NCI-H2171 treated with DMSO at 0.1 percent for 48 hours (cell line): ENCODE measurements at regions not wholly inside any gene's neighbourhood (a gene's known extent, or its start where the extent isn't known, plus 50 kb on each side); places are given as distances from the start of the nearest gene placed in this dataset.
"Not testable (repeated sequence)": the region's sequence is repeated elsewhere in the genome, so short reads cannot be mapped to it uniquely, and the experiment has no call there.

Source experiments
- DNase-seq: peaks from one replicate; lab custom pipeline; 2025; lab: John Stamatoyannopoulos, UW

DNA sequence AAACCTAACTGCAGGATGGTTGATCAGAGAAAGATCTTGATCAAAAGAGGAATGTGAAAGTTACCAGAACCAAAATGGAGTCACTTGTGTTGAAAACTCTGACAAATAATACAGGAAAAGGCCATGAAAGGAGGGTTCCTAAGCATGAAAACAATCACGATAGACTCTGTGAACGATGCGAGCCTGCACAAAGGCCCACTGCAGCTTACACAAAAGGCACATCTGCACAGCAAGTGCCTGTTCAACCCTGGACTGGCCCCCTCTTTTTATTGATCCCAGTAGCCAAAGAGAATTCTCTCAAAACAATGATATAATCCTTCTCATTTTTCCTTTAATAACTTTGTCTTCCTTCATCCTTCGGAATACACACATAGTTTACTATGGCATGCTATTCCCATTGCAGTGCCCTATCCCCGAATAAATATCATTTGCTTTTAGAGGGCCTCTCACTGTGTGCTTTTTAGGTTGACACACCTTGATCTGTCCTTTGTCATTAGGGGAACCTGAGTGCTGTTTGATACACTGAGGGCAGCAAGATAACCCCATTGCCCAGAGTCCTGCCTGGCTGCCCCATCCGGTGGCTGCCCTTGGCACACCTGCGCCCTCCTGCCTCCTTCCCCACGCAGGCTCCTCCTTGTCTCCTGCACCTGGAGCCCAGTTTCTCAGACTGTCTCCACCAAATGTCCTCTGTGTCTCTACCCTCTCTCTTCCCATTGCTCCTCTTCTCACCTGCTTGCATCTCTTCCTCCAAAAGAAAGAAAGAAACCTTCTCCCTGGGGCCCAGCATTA lies 98.3 kb upstream of the FRMD1 start:
- DNase-seq: no peak

DNA sequence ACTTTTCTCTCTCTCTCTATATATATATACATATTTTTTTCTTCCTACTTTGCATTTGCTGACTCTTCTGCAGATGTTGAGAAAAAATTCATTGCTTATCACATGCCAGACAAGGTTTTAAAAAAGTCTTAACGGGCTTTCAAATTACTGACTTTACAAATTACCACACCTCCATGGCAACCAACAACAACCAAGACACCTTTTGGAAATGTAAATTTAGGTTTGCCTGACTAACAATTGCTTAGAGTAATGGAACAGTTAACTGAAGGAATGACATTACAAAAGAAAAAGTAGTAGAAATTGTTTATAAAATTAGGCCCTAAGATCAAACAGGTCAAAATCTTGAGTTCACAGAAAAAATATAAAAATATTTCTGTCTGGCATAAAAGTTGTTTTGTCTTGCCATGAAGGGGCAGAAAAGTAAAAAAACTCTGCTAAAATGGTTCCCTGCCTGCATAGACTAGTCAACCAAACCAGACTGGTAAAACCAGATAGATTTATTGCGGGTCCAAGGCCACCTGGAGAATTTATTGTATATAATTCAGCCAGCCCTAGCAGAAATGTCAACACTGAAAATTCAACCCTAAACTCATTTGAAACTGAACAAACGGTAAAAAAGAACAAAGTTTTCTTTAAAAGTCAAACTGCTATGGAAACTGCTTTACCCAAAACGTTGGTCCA lies 92.8 kb upstream of the FRMD1 start:
- DNase-seq: no peak

DNA sequence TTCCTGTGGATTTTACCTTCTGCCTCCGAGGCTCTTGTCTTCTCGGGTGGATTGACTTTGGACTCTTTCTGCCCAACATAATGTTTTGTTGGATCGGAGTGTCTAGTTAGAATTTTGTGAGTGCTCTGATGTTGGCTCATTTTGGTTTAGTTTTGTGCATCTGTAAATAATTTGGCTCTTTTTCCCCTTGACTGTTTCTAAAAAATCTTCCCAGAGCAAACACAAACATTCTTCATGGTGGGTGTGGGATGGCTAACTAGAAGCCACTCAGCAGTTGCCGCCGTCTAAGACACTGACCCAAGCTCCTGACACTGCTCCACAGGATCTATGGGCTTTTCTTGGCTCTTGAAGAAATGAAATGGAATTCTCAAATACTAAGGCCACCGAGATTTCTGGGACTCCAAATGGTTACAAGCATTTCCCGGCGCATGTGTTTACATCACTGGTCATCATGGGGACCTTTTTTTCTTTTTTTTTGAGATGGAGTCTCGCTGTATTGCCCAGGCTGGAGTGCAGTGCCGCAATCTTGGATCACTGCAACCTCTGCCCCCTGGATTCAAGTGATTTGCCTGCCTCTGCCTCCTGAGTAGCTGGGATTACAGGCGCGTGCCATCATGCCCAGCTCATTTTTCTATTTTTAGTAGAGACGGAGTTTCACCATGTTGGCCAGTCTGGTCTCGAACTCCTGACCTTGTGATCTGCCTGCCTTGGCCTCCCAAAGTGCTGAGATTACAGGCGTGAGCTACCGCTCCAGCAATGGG lies 92.0 kb upstream of the FRMD1 start:
- DNase-seq: no peak

DNA sequence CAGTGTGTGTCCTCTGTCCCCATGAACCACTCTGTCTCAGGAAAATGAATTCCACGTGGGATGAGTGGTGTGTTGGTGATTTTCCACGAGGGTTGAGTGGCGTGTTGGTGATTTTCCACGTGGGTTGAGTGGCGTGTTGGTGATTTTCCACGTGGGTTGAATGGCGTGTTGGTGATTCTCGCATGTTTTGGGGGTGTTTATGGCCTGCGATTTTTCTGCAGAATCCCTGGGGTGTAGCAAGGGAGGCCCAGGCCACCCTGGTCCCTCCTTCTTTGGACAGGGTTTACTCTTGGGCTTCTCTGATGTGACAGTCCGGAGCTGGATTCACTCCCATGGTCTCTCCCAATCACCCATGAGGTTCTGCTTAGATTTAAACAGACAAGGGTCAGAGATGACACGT lies 90.6 kb upstream of the FRMD1 start:
- no peak for DNase-seq

DNA sequence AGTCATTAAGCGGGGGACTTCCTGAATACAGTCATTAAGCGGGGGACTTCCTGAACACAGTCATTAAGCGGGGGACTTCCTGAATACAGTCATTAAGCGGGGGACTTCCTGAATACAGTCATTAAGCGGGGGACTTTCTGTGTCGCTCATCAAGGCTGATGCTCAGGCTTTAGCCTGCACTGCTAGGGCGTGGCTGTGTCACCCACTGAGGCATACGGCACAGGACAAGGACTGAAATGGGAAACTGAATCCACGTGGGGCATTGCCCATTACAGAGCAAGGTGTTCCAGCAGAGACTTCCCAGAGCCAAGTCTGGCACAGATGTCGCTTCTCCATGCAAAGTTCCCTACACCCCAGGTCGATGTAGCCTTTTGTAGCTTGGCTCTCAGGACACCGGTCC lies 89.9 kb upstream of the FRMD1 start:
- DNase-seq: not testable (repeated sequence)

DNA sequence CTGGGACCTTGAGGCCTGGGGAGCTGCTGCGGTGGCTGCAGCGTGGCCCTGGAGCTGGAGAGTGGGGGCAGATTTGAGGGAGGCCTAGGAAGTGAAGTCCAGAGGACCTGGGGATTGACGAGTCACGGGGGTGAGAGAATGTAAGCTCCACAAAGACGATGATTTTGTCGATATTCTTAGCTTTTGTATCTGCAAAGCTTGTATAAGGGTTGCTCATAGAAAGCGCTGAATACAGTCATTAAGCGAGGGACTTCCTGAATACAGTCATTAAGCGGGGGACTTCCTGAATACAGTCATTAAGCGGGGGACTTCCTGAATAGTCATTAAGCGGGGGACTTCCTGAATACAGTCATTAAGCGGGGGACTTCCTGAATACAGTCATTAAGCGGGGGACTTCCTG lies 89.3 kb upstream of the FRMD1 start:
- not testable (repeated sequence) for DNase-seq

DNA sequence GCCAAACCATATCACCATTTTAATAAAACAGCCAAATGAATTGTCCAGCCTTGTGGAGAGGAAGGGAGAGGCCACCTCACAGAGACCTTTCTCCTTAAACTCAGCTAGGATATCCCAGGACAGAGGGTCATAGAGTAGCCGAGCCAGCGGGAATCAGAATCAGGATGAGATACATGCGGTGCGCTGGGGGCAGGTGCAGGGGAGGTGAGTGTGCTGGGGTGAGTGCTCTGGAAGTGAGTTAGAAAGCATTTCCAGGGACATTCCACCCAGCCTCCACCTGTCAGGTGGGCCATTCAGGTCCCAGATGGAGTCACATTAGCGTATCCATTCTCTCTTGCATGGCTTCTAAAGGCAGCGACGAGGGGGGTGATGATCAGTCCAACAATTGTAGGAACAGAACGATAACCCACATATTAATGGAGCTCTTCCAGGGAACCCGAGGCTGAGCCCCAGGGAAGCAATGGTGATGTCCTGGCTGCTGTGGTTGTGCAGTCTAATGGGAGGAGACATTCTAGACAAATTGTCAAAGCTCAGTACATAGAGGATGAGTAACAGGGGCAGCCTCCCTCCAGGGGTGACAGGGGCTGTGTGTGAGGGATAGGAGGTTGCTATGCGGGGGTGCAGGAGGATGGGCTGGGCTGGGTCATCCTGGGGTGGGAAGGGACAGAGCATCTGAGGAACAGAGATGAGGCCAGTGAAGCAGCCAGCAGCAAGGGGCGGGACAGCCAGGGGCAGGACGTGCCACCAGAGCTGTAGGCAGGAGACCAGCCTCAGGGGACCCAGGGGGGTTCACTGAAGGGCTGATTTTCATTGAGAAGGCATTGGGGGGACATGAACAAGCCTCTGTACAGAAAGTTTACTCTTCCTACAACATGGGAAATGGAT lies 88.7 kb upstream of the FRMD1 start:
- DNase-seq: no peak

DNA sequence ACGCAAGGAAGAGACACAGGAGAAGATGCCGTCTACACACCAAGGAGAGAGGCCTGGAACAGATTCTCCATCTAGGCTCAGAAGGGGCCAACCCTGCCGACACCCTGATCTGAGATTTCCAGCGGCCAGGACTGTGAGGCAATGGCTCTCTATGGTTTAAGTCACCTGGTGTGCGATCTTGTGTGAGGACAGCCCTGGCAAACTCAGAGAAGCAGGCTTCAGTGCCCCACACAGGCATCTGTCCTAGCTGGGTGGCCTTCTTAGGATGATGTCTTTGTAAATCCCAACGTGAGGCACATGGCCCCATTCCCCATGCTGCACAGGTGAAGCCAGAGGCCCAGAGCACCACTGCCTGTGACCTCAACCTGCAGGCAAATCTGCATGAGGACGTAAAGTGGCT lies 87.6 kb upstream of the FRMD1 start:
- no peak for DNase-seq

DNA sequence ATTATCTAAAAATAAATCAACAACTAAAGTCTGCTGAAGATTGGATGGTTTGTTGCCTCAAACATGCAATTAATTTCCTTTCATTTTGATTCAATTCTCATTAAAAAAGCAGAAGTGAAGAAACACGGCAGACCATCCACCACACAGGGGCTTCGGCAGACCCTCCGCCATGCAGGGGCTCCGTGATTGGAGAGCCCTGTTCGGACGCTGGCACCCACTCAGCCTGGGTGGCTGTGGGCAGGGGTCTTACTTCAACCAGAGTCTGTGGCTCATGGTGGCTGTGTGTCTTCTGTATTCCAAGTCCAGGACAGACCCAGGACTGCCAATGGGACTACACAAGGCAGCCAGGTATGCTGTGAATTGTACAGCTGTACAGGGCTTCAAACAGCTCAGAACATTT lies 86.9 kb upstream of the FRMD1 start:
- no peak for DNase-seq

DNA sequence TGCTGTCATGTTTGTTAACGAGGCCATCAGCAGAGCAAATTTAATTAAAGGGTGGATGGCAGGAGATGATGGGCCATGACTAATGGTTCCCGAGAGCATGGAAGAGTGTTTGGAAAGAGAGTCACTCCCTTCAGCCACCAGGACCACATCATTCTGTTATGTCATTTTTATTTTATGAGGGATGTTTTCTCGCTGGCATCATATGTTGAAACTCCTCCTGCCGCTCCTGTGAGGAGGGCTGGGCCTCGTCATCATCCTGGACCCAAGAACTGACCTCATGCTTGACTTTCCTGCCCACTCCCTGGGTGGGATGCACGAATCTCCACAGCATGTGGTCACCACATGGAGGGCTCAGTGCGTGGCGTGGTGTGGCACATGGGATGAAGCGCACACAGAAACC lies 86.4 kb upstream of the FRMD1 start:
- DNase-seq: no peak

DNA sequence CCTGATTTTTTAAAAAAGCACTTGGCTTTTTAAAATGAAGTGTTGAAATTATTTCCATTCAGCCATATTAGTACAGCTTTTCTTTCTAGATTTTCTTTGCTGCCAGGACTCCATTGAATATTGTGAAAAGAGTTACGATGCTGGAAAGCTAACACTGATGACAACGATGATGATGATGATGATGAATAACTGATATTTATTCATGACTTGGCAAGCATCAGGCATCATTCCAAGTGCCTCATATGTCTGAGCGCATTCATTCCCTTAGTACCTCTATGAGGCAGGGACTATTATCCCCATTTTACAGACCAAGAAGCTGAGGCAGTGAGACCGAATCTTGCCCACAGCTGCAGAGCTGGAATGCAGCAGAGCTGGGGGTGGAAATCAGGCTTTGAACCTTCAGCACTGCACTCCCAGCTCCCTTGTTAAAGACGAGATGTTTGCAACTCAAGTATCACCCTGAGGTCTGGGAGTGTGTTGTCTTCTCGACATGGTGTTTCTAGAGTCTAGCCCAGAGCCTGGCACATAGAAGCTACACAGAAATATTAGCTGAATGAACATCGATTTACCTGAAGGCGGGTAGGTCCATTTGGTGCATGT lies 85.5 kb upstream of the FRMD1 start:
- no peak for DNase-seq

DNA sequence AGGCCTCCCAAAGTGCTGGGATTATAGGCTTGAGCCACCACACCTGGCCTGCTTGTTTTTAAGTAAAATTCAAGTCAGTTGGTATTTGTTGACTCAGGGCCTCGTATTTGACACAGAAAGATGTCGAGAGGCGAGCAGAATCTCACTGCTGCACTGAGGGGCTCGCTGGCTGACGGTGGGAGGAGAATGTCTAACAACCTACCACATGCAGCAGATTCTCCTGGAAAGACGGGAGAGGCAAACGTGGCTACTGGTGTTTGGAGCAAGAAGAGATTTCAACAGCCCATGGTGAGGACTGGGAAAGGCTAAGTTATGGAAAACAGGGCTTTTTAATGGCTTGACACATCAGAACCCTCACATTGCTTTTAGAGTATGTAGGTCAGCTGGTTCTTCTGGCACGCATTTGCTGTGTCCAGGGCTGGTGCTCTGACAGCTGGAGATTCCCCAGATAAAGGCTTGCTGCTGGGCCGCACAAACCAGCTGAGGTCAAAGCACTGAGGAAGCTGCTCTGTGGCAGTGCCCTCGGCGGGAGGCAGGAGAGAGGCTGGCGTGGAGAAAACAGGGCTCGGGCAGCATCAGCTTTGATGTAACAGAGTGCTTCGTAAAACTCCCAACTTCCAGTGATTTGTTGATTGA lies 84.2 kb upstream of the FRMD1 start:
- DNase-seq: no peak

DNA sequence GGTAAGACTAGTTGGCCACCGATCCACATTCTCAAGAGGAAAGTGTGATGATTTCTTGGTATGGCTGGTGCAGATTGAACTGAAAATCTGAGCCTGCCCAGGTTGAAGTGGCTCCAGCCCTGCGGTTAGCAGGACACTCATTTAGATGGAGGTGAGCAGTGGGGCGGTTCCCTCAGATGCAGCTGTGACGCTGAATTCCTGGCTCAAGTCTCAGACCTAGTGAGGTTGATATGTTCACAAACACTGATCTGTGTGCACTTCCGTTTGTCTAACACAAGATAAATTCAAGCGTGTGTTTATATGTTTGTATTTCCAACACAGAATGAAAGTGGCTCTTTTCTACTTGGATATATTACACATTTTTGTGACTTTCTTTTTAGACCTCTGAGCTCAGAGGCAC lies 83.4 kb upstream of the FRMD1 start:
- DNase-seq: no peak

DNA sequence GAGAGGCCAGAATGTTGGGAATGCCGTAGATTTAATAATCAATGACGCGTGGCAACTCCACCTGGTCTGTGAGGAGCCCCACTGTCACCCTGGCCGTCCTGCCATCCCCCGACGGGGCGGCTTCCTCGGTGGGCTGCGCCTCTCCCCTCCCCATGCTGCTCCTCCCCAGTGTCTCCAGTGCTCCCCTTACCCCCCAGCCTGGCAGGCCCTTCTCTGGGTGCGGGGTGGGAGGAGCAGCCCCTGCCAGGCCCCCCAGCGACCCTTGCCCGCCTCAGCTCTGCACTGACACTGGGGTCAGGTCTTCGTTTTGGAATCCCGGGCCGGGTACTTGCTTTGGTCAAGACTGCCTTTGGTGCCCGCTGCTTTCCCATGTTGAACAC lies 82.3 kb upstream of the FRMD1 start:
- no peak for DNase-seq

DNA sequence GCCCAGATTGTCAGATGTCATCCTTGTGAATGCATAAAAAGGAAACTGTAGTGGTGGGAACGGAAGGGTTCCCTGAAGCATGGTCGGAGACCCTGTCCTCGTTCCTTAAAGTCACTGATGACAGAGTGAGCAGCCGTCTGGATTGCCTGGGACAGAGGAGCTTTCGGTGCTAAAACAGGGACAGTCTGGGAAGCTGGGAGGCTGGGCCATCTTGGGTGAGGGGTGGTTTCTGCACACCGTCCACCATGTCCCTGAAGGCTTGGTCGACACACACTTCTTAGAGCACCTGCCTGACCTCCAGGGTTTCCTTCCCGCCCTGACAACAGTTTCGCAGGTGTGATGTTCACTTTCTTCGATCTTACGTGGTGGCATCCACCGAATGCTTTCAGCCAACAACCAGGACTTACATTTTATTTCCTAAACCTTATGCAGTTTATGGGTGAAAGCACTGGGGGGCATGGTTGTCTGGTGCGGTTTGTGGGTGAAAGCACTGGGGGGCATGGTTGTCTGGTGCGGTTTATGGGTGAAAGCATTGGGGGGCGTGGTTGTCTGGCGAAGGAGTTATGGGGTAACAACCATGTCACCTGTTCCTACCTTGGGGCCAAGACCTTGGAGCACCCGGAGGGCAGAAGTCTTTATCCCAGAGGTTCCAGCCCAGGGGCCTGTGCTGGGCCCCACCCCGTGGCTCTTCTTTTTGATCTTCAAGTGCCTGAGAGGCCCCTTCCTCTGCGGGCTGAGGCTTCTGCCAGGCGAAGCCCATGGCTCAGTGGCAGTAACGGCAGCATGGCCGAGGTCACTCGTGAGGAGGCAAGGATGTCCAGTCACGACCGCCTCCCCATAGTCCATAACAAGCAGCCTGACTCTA lies 81.7 kb upstream of the FRMD1 start:
- no peak for DNase-seq

DNA sequence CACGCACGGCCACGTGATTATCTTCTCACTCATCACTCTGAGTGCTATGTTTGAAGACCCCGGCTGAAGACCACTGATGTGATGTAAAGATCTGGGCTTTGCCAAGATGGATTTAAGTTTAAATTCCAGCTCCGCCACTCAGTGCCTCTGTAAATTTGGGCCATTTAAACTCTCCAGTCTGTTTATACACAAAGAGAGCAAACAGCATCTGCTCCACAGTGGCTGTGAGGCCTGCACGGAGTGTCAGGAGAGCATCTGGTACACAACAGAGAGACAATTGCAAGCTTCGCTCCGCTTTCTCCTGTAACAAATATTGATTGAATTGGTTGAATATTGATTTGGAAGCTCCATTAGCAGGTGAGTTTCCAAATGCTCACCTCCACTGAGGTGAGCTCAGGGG lies 80.5 kb upstream of the FRMD1 start:
- no peak for DNase-seq

DNA sequence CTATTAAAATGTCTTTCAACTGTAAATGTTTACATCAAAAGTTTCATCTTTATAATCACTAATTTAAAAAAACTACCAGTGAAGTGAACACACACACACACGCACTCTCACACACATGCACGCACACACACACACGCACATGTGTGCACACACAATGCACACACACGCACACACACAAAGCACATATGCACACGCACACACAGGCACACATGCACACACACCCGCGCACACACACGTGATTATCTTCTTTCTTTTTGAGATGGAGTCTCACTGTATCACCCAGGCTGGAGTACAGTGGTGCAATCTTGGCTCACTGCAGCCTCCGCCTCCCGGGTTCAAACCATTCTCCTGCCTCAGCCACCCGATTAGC lies 80.0 kb upstream of the FRMD1 start:
- no peak for DNase-seq

DNA sequence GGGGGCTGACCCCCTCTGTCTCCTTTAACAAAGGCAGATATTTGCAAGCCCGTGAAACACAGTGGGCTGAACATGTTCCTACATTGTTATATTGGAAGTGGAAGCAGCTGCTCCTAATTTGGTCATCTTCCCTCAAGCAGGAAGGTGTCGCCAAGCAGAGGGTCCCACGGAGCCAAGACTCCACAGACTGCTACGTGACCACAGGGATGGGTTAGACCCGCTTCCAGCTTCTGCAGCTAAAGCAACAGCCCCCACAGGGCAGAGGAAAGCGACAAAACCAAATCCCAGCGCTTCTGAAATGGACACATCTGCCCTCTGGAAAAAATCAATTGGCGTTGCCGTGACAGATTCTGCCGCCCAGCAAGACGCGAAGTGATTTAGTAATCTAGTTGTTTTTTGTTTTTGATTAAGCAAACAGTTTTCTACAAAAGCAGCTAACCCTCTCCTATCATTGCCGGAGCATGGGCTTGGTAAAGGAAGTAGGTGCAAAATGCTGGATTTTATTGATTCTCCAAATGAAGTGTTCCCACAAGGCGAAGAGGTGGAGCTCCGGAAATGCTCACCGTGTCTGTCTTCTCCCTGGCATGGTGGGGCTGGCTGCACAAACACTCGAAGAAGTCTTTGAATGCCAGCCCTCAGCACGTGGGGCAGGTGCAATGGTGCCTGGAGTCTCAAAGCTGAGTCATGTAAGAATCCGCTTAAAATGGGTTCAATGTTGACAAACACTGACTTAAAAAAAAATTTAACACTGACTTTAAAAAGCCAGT lies 79.4 kb upstream of the FRMD1 start:
- no peak for DNase-seq
